IMR-90 (cell line): ENCODE measurements at regions not wholly inside any gene's neighbourhood (a gene's known extent, or its start where the extent isn't known, plus 50 kb on each side); places are given as distances from the start of the nearest gene placed in this dataset.

Source experiments
- ATAC-seq: fragments of 200-7000 bp; cut with Tn5 transposase; 2 replicates; pipeline ENCODE4 v1.9.1; 2020; ENCODE audit warnings: low read depth, mild to moderate bottlenecking, moderate library complexity
- BruUV-seq: library from RNA; stranded (reverse); fragments of 400-500 nt; replicated peaks from 2 replicates; lab custom pipeline; 2021; lab: Mats Ljungman, UMichigan
- CTCF ChIA-PET: fragments of 300-600 bp; formaldehyde crosslinking; extraction: SDS; loops from one replicate; lab custom pipeline; 2021; ENCODE audit warnings: antibody characterized with exemption; lab: Yijun Ruan, JAX
- POLR2A ChIA-PET: fragments of 300-600 bp; sonication (Branson Sonifier 250); formaldehyde crosslinking; loops from one replicate; lab custom pipeline; 2022; ENCODE audit warnings: antibody characterized with exemption; ENCODE audit not compliant: unreplicated experiment; lab: Charles Lee
- DNase-seq: peaks from one replicate; pipeline ENCODE4 v3.0.0; 2013
- H2AFZ ChIP-seq: replicated peaks from 2 replicates; pipeline ENCODE3; 2013; ENCODE audit warnings: low read length, mild to moderate bottlenecking; ENCODE audit not compliant: poor library complexity
- H2AK5ac ChIP-seq: 2 replicates; pipeline ENCODE4 v1.6.1; 2013; ENCODE audit warnings: low read depth, low read length, inconsistent platforms
- H2AK9ac ChIP-seq: replicated peaks from 2 replicates; pipeline ENCODE3; 2013; ENCODE audit warnings: mild to moderate bottlenecking, low read depth, low read length, moderate library complexity; ENCODE audit not compliant: poor library complexity
- H2BK120ac ChIP-seq: 2 replicates; pipeline ENCODE4 v1.6.1; 2013; ENCODE audit warnings: low read depth, low read length, inconsistent platforms
- H2BK15ac ChIP-seq: 3 replicates; pipeline ENCODE4 v1.6.1; 2013; ENCODE audit warnings: low read depth, low read length, inconsistent platforms
- H2BK20ac ChIP-seq: 2 replicates; pipeline ENCODE4 v1.6.1; 2013; ENCODE audit warnings: low read depth, mild to moderate bottlenecking, inconsistent platforms, low read length, moderate library complexity
- H2BK5ac ChIP-seq: 2 replicates; pipeline ENCODE4 v1.6.1; 2013; ENCODE audit warnings: mild to moderate bottlenecking, low read depth, low read length, inconsistent platforms; ENCODE audit not compliant: poor library complexity, severe bottlenecking
- H3K14ac ChIP-seq: replicated peaks from 2 replicates; pipeline ENCODE4 v1.6.1; 2013; ENCODE audit warnings: low read depth, low read length, inconsistent platforms
- H3K18ac ChIP-seq: 2 replicates; pipeline ENCODE4 v1.6.1; 2013; ENCODE audit warnings: low read depth, low read length, control low read depth
- H3K23ac ChIP-seq: 2 replicates; pipeline ENCODE4 v1.6.1; 2013; ENCODE audit warnings: low read depth, low read length, inconsistent platforms
- H3K27ac ChIP-seq: 2 replicates; pipeline ENCODE4 v1.5.1; 2013; ENCODE audit warnings: mild to moderate bottlenecking, control low read depth, low read length; ENCODE audit not compliant: insufficient read depth
- H3K27me3 ChIP-seq: 2 replicates; pipeline ENCODE4 v1.6.1; 2013; ENCODE audit warnings: low read length; ENCODE audit not compliant: control insufficient read depth, insufficient read depth
- H3K36me3 ChIP-seq: 2 replicates; pipeline ENCODE4 v1.6.1; 2013; ENCODE audit warnings: low read length, mixed read lengths; ENCODE audit not compliant: control insufficient read depth, insufficient read depth
- H3K4ac ChIP-seq: 2 replicates; pipeline ENCODE4 v1.6.1; 2013; ENCODE audit warnings: low read depth, low read length, inconsistent platforms
- H3K4me1 ChIP-seq: 2 replicates; pipeline ENCODE4 v1.6.1; 2013; ENCODE audit warnings: low read length, mixed read lengths; ENCODE audit not compliant: control insufficient read depth, insufficient read depth
- H3K4me2 ChIP-seq: 2 replicates; pipeline ENCODE4 v1.6.1; 2013; ENCODE audit warnings: low read depth, mild to moderate bottlenecking, control low read depth, low read length, moderate library complexity
- H3K4me3 ChIP-seq: 2 replicates; pipeline ENCODE4 v1.5.1; 2013; ENCODE audit warnings: low read depth, mild to moderate bottlenecking, control low read depth, low read length, moderate library complexity; ENCODE audit not compliant: insufficient read depth
- H3K56ac ChIP-seq: 2 replicates; pipeline ENCODE4 v1.6.1; 2013; ENCODE audit warnings: low read length, inconsistent platforms; ENCODE audit not compliant: insufficient read depth; ENCODE audit errors: extremely low read depth
- H3K79me1 ChIP-seq, 2 experiments: 2 replicates each; pipeline ENCODE4 v1.6.1; 2013; ENCODE audit warnings: low read length in 2 of 2, inconsistent platforms in 1 of 2, low read depth in 1 of 2
- H3K9ac ChIP-seq: 2 replicates; pipeline ENCODE4 v1.6.1; 2013; ENCODE audit warnings: low read depth, low read length, control low read depth
- H3K9me1 ChIP-seq: 2 replicates; pipeline ENCODE4 v1.6.1; 2013; ENCODE audit warnings: low read length, inconsistent platforms; ENCODE audit not compliant: insufficient read depth
- H3K9me3 ChIP-seq: 2 replicates; pipeline ENCODE4 v1.6.1; 2013; ENCODE audit warnings: low read length; ENCODE audit not compliant: control insufficient read depth, insufficient read depth
- H4K20me1 ChIP-seq: 2 replicates; pipeline ENCODE4 v1.6.1; 2013; ENCODE audit warnings: low read length, inconsistent platforms; ENCODE audit not compliant: insufficient read depth
- H4K5ac ChIP-seq: 2 replicates; pipeline ENCODE4 v1.6.1; 2013; ENCODE audit warnings: mild to moderate bottlenecking, low read depth, low read length, control low read depth
- H4K8ac ChIP-seq, 2 experiments: 2 replicates each; pipeline ENCODE4 v1.6.1; 2013; ENCODE audit warnings: low read depth in 2 of 2, low read length in 2 of 2, control low read depth in 1 of 2, inconsistent platforms in 1 of 2
- H4K91ac ChIP-seq: 2 replicates; pipeline ENCODE4 v1.6.1; 2013; ENCODE audit warnings: low read depth, low read length, inconsistent platforms; ENCODE audit not compliant: insufficient read depth
- BHLHE40 ChIP-seq: fragments of 150-350 bp; IDR thresholded peaks from 2 replicates; pipeline ENCODE4 v1.6.1; 2016; ENCODE audit warnings: mild to moderate bottlenecking, low read depth, low read length
- CEBPB ChIP-seq: IDR thresholded peaks from 2 replicates; pipeline ENCODE4 v1.6.1; 2012; ENCODE audit warnings: low read depth, low read length, improper control_type of control experiment
- CTCF ChIP-seq: conservative IDR thresholded peaks from 2 replicates; pipeline ENCODE4 v1.5.1; 2012; ENCODE audit warnings: mild to moderate bottlenecking, low read depth, low read length, improper control_type of control experiment
- ELK1 ChIP-seq: fragments of 150-350 bp; IDR thresholded peaks from 2 replicates; pipeline ENCODE4 v1.6.1; 2016; ENCODE audit warnings: low read depth, mild to moderate bottlenecking, low read length, moderate library complexity, borderline replicate concordance
- FOS ChIP-seq: fragments of 150-350 bp; IDR thresholded peaks from 2 replicates; pipeline ENCODE4 v1.6.1; 2016; ENCODE audit warnings: low read depth, low read length
- MAFK ChIP-seq: IDR thresholded peaks from 2 replicates; pipeline ENCODE4 v1.6.1; 2012; ENCODE audit warnings: low read depth, low read length, improper control_type of control experiment
- MAZ ChIP-seq: IDR thresholded peaks from 2 replicates; pipeline ENCODE4 v1.6.1; 2012; ENCODE audit warnings: low read depth, mild to moderate bottlenecking, low read length, improper control_type of control experiment, moderate library complexity, borderline replicate concordance
- MXI1 ChIP-seq: IDR thresholded peaks from 2 replicates; pipeline ENCODE4 v1.6.1; 2012; ENCODE audit warnings: low read depth, mild to moderate bottlenecking, low read length, moderate library complexity, borderline replicate concordance
- NFE2L2 ChIP-seq: fragments of 150-350 bp; IDR thresholded peaks from 2 replicates; pipeline ENCODE4 v1.6.1; 2016; ENCODE audit warnings: low read depth, mild to moderate bottlenecking, low read length
- RAD21 ChIP-seq: IDR thresholded peaks from 2 replicates; pipeline ENCODE4 v1.6.1; 2012; ENCODE audit warnings: low read length, improper control_type of control experiment
- RCOR1 ChIP-seq: IDR thresholded peaks from 2 replicates; pipeline ENCODE4 v1.6.1; 2012; ENCODE audit warnings: mild to moderate bottlenecking, low read length, improper control_type of control experiment; ENCODE audit not compliant: insufficient replicate concordance
- RFX5 ChIP-seq: IDR thresholded peaks from 2 replicates; pipeline ENCODE4 v1.8.0; 2012; ENCODE audit warnings: low read depth, mild to moderate bottlenecking, low read length, moderate library complexity
- SMC3 ChIP-seq: fragments of 150-350 bp; IDR thresholded peaks from 2 replicates; pipeline ENCODE4 v1.6.1; 2016; ENCODE audit warnings: low read depth, mild to moderate bottlenecking, antibody characterized with exemption, low read length, moderate library complexity
- USF2 ChIP-seq: fragments of 150-350 bp; IDR thresholded peaks from 2 replicates; pipeline ENCODE4 v1.6.1; 2017; ENCODE audit warnings: mild to moderate bottlenecking, antibody characterized with exemption, low read length, low read depth
- WGBS, 2 experiments: methylation state at CpG; one replicate each; pipeline versions ENCODE4 v1.1.5 to v1.1.7; 2013; ENCODE audit warnings: missing lambda C conversion rate in 2 of 2; ENCODE audit not compliant: insufficient read length in 1 of 2; ENCODE audit errors: extremely low coverage in 2 of 2; 5-methylcytosine and 5-hydroxymethylcytosine counted together
- dilution Hi-C: fragments of 300-500 bp; cut with HindIII; formaldehyde crosslinking; loops from one replicate; pipeline ENCODE4 v1.14.3; 2018; ENCODE audit warnings: low sequenced_read_pairs; ENCODE audit not compliant: unreplicated experiment
- in situ Hi-C: fragments of 300-500 bp; cut with MboI; formaldehyde crosslinking; loops from 3 replicates; pipeline ENCODE4 v1.14.3; 2019; ENCODE audit warnings: low sequenced_read_pairs, inconsistent platforms, mixed read lengths
- intact Hi-C: fragments of 100-400 bp; cut with micrococcal nuclease; formaldehyde crosslinking; loops from 2 replicates; pipeline ENCODE4 v1.10.0; 2022

GRCh38 chr1:195909061-195909460 is 699.2 kb downstream of the KCNT2 start:
- Histone ChIP-seq H4K91ac (no peak overlapping the region), H3K27me3 (no peaks in the 10 kb centered on the region), H2AK5ac (no peak overlapping the region), H4K5ac (no peak overlapping the region), H2AFZ (no peak overlapping the region), H3K27ac (no peak overlapping the region), H3K56ac (no peak overlapping the region), H3K23ac (no peak overlapping the region), H3K9me1 (no peaks in the 10 kb centered on the region), H3K14ac (no peak overlapping the region), H4K8ac (no peak overlapping the region), H3K18ac (no peak overlapping the region), H3K9me3 (no peaks in the 10 kb centered on the region), H2BK5ac (no peak overlapping the region), H3K4me1 (no peaks in the 10 kb centered on the region), H3K4me3 (no peak overlapping the region), H3K36me3 (no peaks in the 10 kb centered on the region), H3K4ac (no peak overlapping the region), H2AK9ac (no peak overlapping the region), H2BK120ac (no peak overlapping the region), H3K9ac (no peak overlapping the region), H2BK20ac (no peak overlapping the region), H2BK15ac (no peak overlapping the region), H4K20me1 (no peaks in the 10 kb centered on the region), H3K4me2 (no peak overlapping the region), H3K79me1 (no peaks in the 10 kb centered on the region)
- ChIA-PET CTCF (no interaction called here), POLR2A (no interaction called here)
- no TSS peak for BruUV-seq
- DNase-seq: peak; percentile 31
- intact Hi-C loops (no loop called here), dilution Hi-C loops (no loop called here), in situ Hi-C loops (no loop called here)
- TF ChIP-seq CTCF (no peak), FOS (no peak), RFX5 (no peak), MAZ (no peak), NFE2L2 (no peak), USF2 (no peak), RAD21 (no peak), BHLHE40 (no peak), SMC3 (no peak), CEBPB (no peak), MXI1 (no peak), MAFK (no peak), ELK1 (no peak), RCOR1 (no peak)
- no CpG with 5 or more reads among the region's 6 CpGs for WGBS, 2 experiments
- no peak for ATAC-seq
